ENCODE measurements at regions not wholly inside any gene's neighbourhood (a gene's known extent, or its start where the extent isn't known, plus 50 kb on each side); places are given as distances from the start of the nearest gene placed in this dataset.

DNA sequence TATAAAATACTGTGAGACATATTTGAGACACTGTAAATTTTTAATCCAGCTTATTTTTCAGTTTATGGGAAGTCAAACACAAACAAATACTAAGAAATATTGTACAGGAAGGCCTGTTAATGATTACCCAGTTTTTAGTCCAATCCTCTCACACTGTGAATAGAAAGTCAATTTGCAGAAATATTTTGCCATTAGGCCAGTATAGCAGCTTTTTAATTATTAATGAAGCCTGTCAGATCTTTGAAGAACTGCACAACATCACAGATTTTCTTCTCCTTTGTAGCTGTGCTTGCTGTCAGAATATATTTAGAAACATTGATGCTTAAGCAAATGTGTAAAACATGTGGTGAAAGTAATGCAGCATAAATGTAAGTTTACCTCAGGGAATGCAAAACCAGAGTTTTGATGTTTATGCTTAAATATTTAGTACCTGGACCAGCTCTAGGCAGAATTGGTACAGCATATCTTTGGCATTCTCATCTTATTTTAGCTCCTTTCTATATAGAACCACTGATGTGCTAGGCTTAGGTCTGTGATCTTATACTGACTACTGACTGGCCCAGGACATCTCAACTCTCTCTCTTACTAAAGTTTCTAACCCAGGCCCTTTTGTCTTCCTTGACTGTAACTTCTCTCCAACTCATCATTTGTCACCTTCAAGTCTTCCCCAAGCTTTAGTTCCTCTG is 230.8 kb upstream of the NAV3 start (continued):
- TF ChIP-seq RAD21 (IDR thresholded peaks at IDR 0.05; ENCODE audit: insufficient read depth, low read depth, low read length) (no peak), SPI1 (IDR thresholded peaks at IDR 0.05; ENCODE audit: borderline replicate concordance, insufficient read depth, low read depth, low read length) (no peak), LARP7 (IDR thresholded peaks at IDR 0.05) (no peak), SUZ12 (IDR thresholded peaks at IDR 0.05; ENCODE audit: unreplicated experiment) (no peak), SMAD5 (IDR thresholded peaks at IDR 0.05; ENCODE audit: low read depth) (no peak), MEF2B (IDR thresholded peaks at IDR 0.05; ENCODE audit: partially characterized antibody, poor library complexity, severe bottlenecking) (no peak), POU2F2 (IDR thresholded peaks at IDR 0.05; ENCODE audit: borderline replicate concordance, low read depth, low read length) (no peak)

DNA sequence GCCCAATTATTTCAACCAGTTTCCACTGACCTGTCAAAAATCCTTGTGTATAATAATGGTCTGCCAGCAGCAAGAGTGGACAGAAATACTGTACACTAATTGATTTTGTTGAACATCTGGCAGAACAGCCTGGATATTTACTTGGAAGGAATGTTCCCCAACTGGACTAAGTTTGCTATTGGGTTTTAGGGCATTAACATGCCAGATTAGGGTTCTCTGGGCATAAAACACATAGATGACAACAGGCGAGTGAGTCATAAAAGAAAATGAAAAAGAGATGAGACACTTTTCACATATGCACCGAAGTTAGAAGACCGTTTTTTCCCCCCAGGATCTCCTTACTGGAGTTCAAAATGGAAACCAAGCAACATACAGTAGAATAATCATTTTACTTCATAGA is 236.3 kb upstream of the NAV3 start:
- no peak overlapping the region for H3K4me3 ChIP-seq
- H3K27me3 ChIP-seq (replicated peaks in 1 of 2; ENCODE audit: control insufficient read depth in 2 of 2, insufficient read depth in 2 of 2, low read length in 1 of 2), result no peaks in the 10 kb centered on the region
- ATAC-seq, result no peak
- ChIA-PET CTCF (no interaction called here), SMC1A (ENCODE audit: uncharacterized antibody, unreplicated experiment) (no interaction called here), RAD21 (ENCODE audit: unreplicated experiment) (no interaction called here), POLR2A (no interaction called here)
- BruUV-seq (replicated peaks), result no TSS peak
- H4K20me1 ChIP-seq (ENCODE audit: control insufficient read depth, insufficient read depth), result no peaks in the 10 kb centered on the region
- H3K4me1 ChIP-seq (ENCODE audit: control insufficient read depth, insufficient read depth, low read length), result no peaks in the 10 kb centered on the region
- H3K36me3 ChIP-seq (ENCODE audit: control insufficient read depth in 2 of 2, insufficient read depth in 2 of 2, low read length in 1 of 2), result no peaks in the 10 kb centered on the region
- 0% methylated on average over 3 of the region's 3 CpGs for WGBS (ENCODE audit: insufficient coverage, insufficient replicate concordance, low lambda C conversion rate, missing lambda C conversion rate)
- no peak overlapping the region for H3K9ac ChIP-seq (ENCODE audit: control insufficient read depth, insufficient read depth, low read length)
- intact Hi-C loops (cut with micrococcal nuclease; ENCODE audit: unreplicated experiment) (no loop called here), in situ Hi-C loops (cut with MboI) (no loop called here)
- no peak for DNase-seq (ENCODE audit: low read depth, low spot score)
- FAIRE-seq, result no peak
- H2AFZ ChIP-seq (ENCODE audit: control insufficient read depth, low read depth, low read length), result no peak overlapping the region
- H3K79me2 ChIP-seq (ENCODE audit: control insufficient read depth, insufficient read depth, low read length), result no peaks in the 10 kb centered on the region
- no peak overlapping the region for H3K27ac ChIP-seq (ENCODE audit: control insufficient read depth, insufficient read depth)
- no peak overlapping the region for H3K4me2 ChIP-seq (ENCODE audit: control insufficient read depth, insufficient read depth)
- no peaks in the 10 kb centered on the region for H3K9me3 ChIP-seq (replicated peaks; ENCODE audit: control insufficient read depth, insufficient read depth, low read length)
- TF ChIP-seq PBX3 (IDR thresholded peaks at IDR 0.05; ENCODE audit: insufficient replicate concordance, low read depth, low read length) (no peak), POLR2AphosphoS5 (IDR thresholded peaks at IDR 0.05; ENCODE audit: low read length) (no peak), REST (IDR thresholded peaks at IDR 0.05; ENCODE audit: low read depth, low read length) (no peak), NFYB (IDR thresholded peaks at IDR 0.05; ENCODE audit: insufficient read depth, low read depth, low read length) (no peak), CHD1 (IDR thresholded peaks at IDR 0.05; ENCODE audit: low read depth, low read length) (no peak), EED (IDR thresholded peaks at IDR 0.05; ENCODE audit: low read depth) (no peak), YBX1 (IDR thresholded peaks at IDR 0.05) (no peak), ZNF384 (IDR thresholded peaks at IDR 0.05; ENCODE audit: borderline replicate concordance, low read depth, low read length) (no peak), PRDM15 (CRISPR knock-in tag; IDR thresholded peaks at IDR 0.05) (no peak)

Data from GM12878 (cell line).